NCI-H526 (cell line): ENCODE measurements at regions not wholly inside any gene's neighbourhood (a gene's known extent, or its start where the extent isn't known, plus 50 kb on each side); places are given as distances from the start of the nearest gene placed in this dataset.
A peak's percentile ranks its signal among the peaks of the same experiment; 100 is the strongest.
"Not testable (repeated sequence)": the region's sequence is repeated elsewhere in the genome, so short reads cannot be mapped to it uniquely, and the experiment has no call there.

Source experiments
- DNase-seq, 2 experiments: peaks; one replicate each; lab custom pipeline; 2025; lab: John Stamatoyannopoulos, UW

- no peak for DNase-seq
Measured at GRCh38 chr5:67813877-67814539, 401.5 kb upstream of the PIK3R1 start.

GRCh38 chr5:67809589-67809988 lies 406.0 kb upstream of the PIK3R1 start:
- DNase-seq: no peak

GRCh38 chr5:67808340-67808739 lies 407.2 kb upstream of the PIK3R1 start:
- DNase-seq: no peak

- no peak for DNase-seq
Measured at GRCh38 chr5:67807439-67807888, 408.1 kb upstream of the PIK3R1 start.

GRCh38 chr5:67806654-67807438 lies 408.7 kb upstream of the PIK3R1 start:
- DNase-seq: no peak

GRCh38 chr5:67805666-67806348 lies 409.7 kb upstream of the PIK3R1 start:
- DNase-seq: no peak

GRCh38 chr5:67802766-67803165 lies 412.8 kb upstream of the PIK3R1 start:
- DNase-seq: no peak

GRCh38 chr5:67799732-67800234 lies 415.8 kb upstream of the PIK3R1 start:
- DNase-seq: no peak

- DNase-seq: not testable (repeated sequence)
Measured at GRCh38 chr5:67798470-67798869, 417.1 kb upstream of the PIK3R1 start.

- no peak for DNase-seq
Measured at GRCh38 chr5:67795781-67796477, 419.6 kb upstream of the PIK3R1 start.

GRCh38 chr5:67793966-67794365 lies 421.6 kb upstream of the PIK3R1 start:
- DNase-seq: no peak

- no peak for DNase-seq
Measured at GRCh38 chr5:67793418-67793817, 422.1 kb upstream of the PIK3R1 start.

- no peak for DNase-seq
Measured at GRCh38 chr5:67792891-67793290, 422.7 kb upstream of the PIK3R1 start.

- no peak for DNase-seq
Measured at GRCh38 chr5:67790390-67790789, 425.2 kb upstream of the PIK3R1 start.

GRCh38 chr5:67779893-67780623 lies 435.5 kb upstream of the PIK3R1 start:
- DNase-seq: peak; percentile 49 to 76

GRCh38 chr5:67774786-67775185 lies 440.8 kb upstream of the PIK3R1 start:
- no peak for DNase-seq

GRCh38 chr5:67774267-67774552 lies 441.3 kb upstream of the PIK3R1 start:
- DNase-seq: no peak

GRCh38 chr5:67773411-67774266 lies 441.9 kb upstream of the PIK3R1 start:
- peak; percentile 78 to 84 for DNase-seq

GRCh38 chr5:67771791-67772190 lies 443.8 kb upstream of the PIK3R1 start:
- DNase-seq: no peak

GRCh38 chr5:67771221-67771620 lies 444.3 kb upstream of the PIK3R1 start:
- no peak for DNase-seq
